ENCODE measurements at regions not wholly inside any gene's neighbourhood (a gene's known extent, or its start where the extent isn't known, plus 50 kb on each side); places are given as distances from the start of the nearest gene placed in this dataset.
A peak's percentile ranks its signal among the peaks of the same experiment; 100 is the strongest.

GRCh38 chr10:4008676-4009382, 223.8 kb upstream of the KLF6 start:
- Histone ChIP-seq H3K27ac (no peak overlapping the region), H3K4me3 (no peak overlapping the region), H3K4me1 (replicated peaks) (no peaks in the 10 kb centered on the region), H3K9me3 (replicated peaks) (no peaks in the 10 kb centered on the region), H3K36me3 (no peaks in the 10 kb centered on the region), H3K27me3 (replicated peaks) (no peaks in the 10 kb centered on the region)
- no peak for DNase-seq (ENCODE audit: low read depth in 1 of 2, low spot score in 2 of 2)

GRCh38 chr10:4007771-4008170, 222.8 kb upstream of the KLF6 start:
- Histone ChIP-seq H3K27ac (no peak overlapping the region), H3K4me3 (no peak overlapping the region), H3K27me3 (replicated peaks) (no peaks in the 10 kb centered on the region), H3K9me3 (replicated peaks) (no peaks in the 10 kb centered on the region), H3K36me3 (no peaks in the 10 kb centered on the region), H3K4me1 (replicated peaks) (no peaks in the 10 kb centered on the region)
- DNase-seq (ENCODE audit: low read depth in 1 of 2, low spot score in 2 of 2), result no peak

GRCh38 chr10:4006858-4007257, 221.8 kb upstream of the KLF6 start:
- no peaks in the 10 kb centered on the region for H3K27me3 ChIP-seq (replicated peaks)
- H3K4me3 ChIP-seq, result no peak overlapping the region
- no peak overlapping the region for H3K27ac ChIP-seq
- no peaks in the 10 kb centered on the region for H3K36me3 ChIP-seq
- no peaks in the 10 kb centered on the region for H3K9me3 ChIP-seq (replicated peaks)
- H3K4me1 ChIP-seq (replicated peaks), result no peaks in the 10 kb centered on the region
- no peak for DNase-seq (ENCODE audit: low read depth in 1 of 2, low spot score in 2 of 2)

- no peak overlapping the region for H3K27ac ChIP-seq
- no peak for DNase-seq (ENCODE audit: low read depth in 1 of 2, low spot score in 2 of 2)
- H3K4me1 ChIP-seq (replicated peaks), result no peaks in the 10 kb centered on the region
- H3K9me3 ChIP-seq (replicated peaks), result no peaks in the 10 kb centered on the region
- H3K36me3 ChIP-seq, result no peaks in the 10 kb centered on the region
- H3K27me3 ChIP-seq (replicated peaks), result no peaks in the 10 kb centered on the region
- no peak overlapping the region for H3K4me3 ChIP-seq
These were observed 221.0 kb upstream of the KLF6 start for GRCh38 chr10:4006051-4006450.

GRCh38 chr10:4004990-4005389, 220.0 kb upstream of the KLF6 start:
- Histone ChIP-seq H3K9me3 (replicated peaks) (no peaks in the 10 kb centered on the region), H3K4me3 (no peak overlapping the region), H3K27me3 (replicated peaks) (no peaks in the 10 kb centered on the region), H3K36me3 (no peaks in the 10 kb centered on the region), H3K4me1 (replicated peaks) (no peaks in the 10 kb centered on the region), H3K27ac (no peak overlapping the region)
- DNase-seq (ENCODE audit: low read depth in 1 of 2, low spot score in 2 of 2), result no peak

- Histone ChIP-seq H3K9me3 (replicated peaks) (no peaks in the 10 kb centered on the region), H3K27me3 (replicated peaks) (no peaks in the 10 kb centered on the region), H3K4me1 (replicated peaks) (no peaks in the 10 kb centered on the region), H3K36me3 (no peaks in the 10 kb centered on the region), H3K27ac (no peak overlapping the region), H3K4me3 (no peak overlapping the region)
- DNase-seq (ENCODE audit: low read depth in 1 of 2, low spot score in 2 of 2), result no peak
These were observed 219.1 kb upstream of the KLF6 start for GRCh38 chr10:4004144-4004543.

- no peaks in the 10 kb centered on the region for H3K36me3 ChIP-seq
- H3K4me1 ChIP-seq (replicated peaks), result no peaks in the 10 kb centered on the region
- H3K27me3 ChIP-seq (replicated peaks), result no peaks in the 10 kb centered on the region
- no peaks in the 10 kb centered on the region for H3K9me3 ChIP-seq (replicated peaks)
- H3K27ac ChIP-seq, result no peak overlapping the region
- no peak for DNase-seq (ENCODE audit: low read depth in 1 of 2, low spot score in 2 of 2)
- no peak overlapping the region for H3K4me3 ChIP-seq
These were observed 218.5 kb upstream of the KLF6 start for GRCh38 chr10:4003348-4003973.

GRCh38 chr10:4001811-4002210, 216.8 kb upstream of the KLF6 start:
- Histone ChIP-seq H3K27ac (no peak overlapping the region), H3K27me3 (replicated peaks) (no peaks in the 10 kb centered on the region), H3K4me1 (replicated peaks) (no peaks in the 10 kb centered on the region), H3K36me3 (no peaks in the 10 kb centered on the region), H3K9me3 (replicated peaks) (no peaks in the 10 kb centered on the region), H3K4me3 (no peak overlapping the region)
- no peak for DNase-seq (ENCODE audit: low read depth in 1 of 2, low spot score in 2 of 2)

- Histone ChIP-seq H3K27ac (no peak overlapping the region), H3K4me1 (replicated peaks) (peaks cover 7% of the 10 kb centered on the region), H3K27me3 (replicated peaks) (no peaks in the 10 kb centered on the region), H3K9me3 (replicated peaks) (no peaks in the 10 kb centered on the region), H3K4me3 (no peak overlapping the region), H3K36me3 (no peaks in the 10 kb centered on the region)
- DNase-seq (ENCODE audit: low read depth in 1 of 2, low spot score in 2 of 2), result no peak
These were observed 214.6 kb upstream of the KLF6 start for GRCh38 chr10:3999642-4000041.

- peaks cover 7% of the 10 kb centered on the region for H3K4me1 ChIP-seq (replicated peaks)
- no peak for DNase-seq (ENCODE audit: low read depth in 1 of 2, low spot score in 2 of 2)
- no peak overlapping the region for H3K27ac ChIP-seq
- H3K27me3 ChIP-seq (replicated peaks), result no peaks in the 10 kb centered on the region
- H3K36me3 ChIP-seq, result no peaks in the 10 kb centered on the region
- H3K4me3 ChIP-seq, result no peak overlapping the region
- H3K9me3 ChIP-seq (replicated peaks), result no peaks in the 10 kb centered on the region
These were observed 211.7 kb upstream of the KLF6 start for GRCh38 chr10:3996697-3997096.

- Histone ChIP-seq H3K4me3 (no peak overlapping the region), H3K9me3 (replicated peaks) (no peaks in the 10 kb centered on the region), H3K4me1 (replicated peaks) (peaks cover 7% of the 10 kb centered on the region), H3K27me3 (replicated peaks) (no peaks in the 10 kb centered on the region), H3K36me3 (no peaks in the 10 kb centered on the region), H3K27ac (no peak overlapping the region)
- DNase-seq (ENCODE audit: low read depth in 1 of 2, low spot score in 2 of 2), result peak in 1 of 2 experiments; percentile 37
These were observed 210.5 kb upstream of the KLF6 start for GRCh38 chr10:3995302-3996210.

GRCh38 chr10:3992382-3993178, 207.6 kb upstream of the KLF6 start:
- Histone ChIP-seq H3K4me3 (no peak overlapping the region), H3K27ac (no peak overlapping the region), H3K36me3 (no peaks in the 10 kb centered on the region), H3K9me3 (replicated peaks) (no peaks in the 10 kb centered on the region), H3K27me3 (replicated peaks) (no peaks in the 10 kb centered on the region), H3K4me1 (replicated peaks) (peaks cover 17% of the 10 kb centered on the region)
- no peak for DNase-seq (ENCODE audit: low read depth in 1 of 2, low spot score in 2 of 2)

- Histone ChIP-seq H3K4me3 (no peak overlapping the region), H3K9me3 (replicated peaks) (no peaks in the 10 kb centered on the region), H3K36me3 (no peaks in the 10 kb centered on the region), H3K27ac (no peak overlapping the region), H3K4me1 (replicated peaks) (peaks cover 19% of the 10 kb centered on the region), H3K27me3 (replicated peaks) (no peaks in the 10 kb centered on the region)
- no peak for DNase-seq (ENCODE audit: low read depth in 1 of 2, low spot score in 2 of 2)
These were observed 205.3 kb upstream of the KLF6 start for GRCh38 chr10:3990307-3990706.
